IMR-90 (cell line): ENCODE measurements at regions not wholly inside any gene's neighbourhood (a gene's known extent, or its start where the extent isn't known, plus 50 kb on each side); places are given as distances from the start of the nearest gene placed in this dataset.

Experiments used
- CEBPB ChIP-seq: IDR thresholded peaks from 2 replicates; pipeline ENCODE4 v1.6.1; 2012; ENCODE audit warnings: low read depth, low read length, improper control_type of control experiment
- CTCF ChIP-seq: conservative IDR thresholded peaks from 2 replicates; pipeline ENCODE4 v1.5.1; 2012; ENCODE audit warnings: mild to moderate bottlenecking, low read depth, low read length, improper control_type of control experiment
- POLR2A ChIP-seq: IDR thresholded peaks from 2 replicates; pipeline ENCODE4 v1.6.1; 2012; ENCODE audit warnings: mild to moderate bottlenecking, low read depth, low read length
- RAD21 ChIP-seq: IDR thresholded peaks from 2 replicates; pipeline ENCODE4 v1.6.1; 2012; ENCODE audit warnings: low read length, improper control_type of control experiment
- RFX5 ChIP-seq: IDR thresholded peaks from 2 replicates; pipeline ENCODE4 v1.8.0; 2012; ENCODE audit warnings: low read depth, mild to moderate bottlenecking, low read length, moderate library complexity
- USF2 ChIP-seq: fragments of 150-350 bp; IDR thresholded peaks from 2 replicates; pipeline ENCODE4 v1.6.1; 2017; ENCODE audit warnings: mild to moderate bottlenecking, antibody characterized with exemption, low read length, low read depth

DNA sequence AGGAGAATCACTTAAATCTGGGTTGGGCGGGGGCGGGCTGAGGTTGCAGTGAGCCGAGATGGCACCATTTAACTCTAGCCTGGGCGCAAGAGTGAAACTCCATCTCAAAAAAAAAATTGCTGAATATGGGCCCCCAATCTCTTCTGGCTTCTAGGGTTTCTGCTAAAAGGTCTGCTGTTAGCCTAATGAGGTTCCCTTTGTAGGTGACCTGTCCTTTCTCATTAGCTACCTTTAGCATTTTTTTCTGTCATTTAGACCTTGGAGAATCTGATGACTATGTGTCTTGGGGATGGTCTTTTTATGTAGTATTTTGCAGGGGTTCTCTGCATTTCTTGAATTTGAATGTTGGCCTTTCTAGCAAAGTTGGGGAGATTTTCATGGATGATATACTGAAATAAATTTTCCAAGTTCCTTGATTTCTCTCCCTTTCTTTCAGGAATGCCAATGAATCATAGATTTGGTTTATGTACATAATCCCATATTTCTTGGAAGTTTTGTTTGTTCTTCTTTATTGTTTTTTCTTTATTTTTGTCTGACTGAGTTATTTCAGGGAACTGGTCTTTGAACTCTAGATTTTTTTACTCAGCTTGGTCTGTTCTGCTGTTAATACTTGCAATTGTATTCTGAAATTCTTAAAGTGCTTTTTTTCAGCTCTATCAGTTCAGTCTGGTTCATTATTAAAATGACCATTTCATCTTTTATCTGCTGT, 181.5 kb downstream of the TTC6 start:
- TF ChIP-seq CTCF (no peak), RAD21 (no peak), RFX5 (no peak), POLR2A (no peak), CEBPB (no peak), USF2 (no peak)
